ENCODE measurements at regions not wholly inside any gene's neighbourhood (a gene's known extent, or its start where the extent isn't known, plus 50 kb on each side); places are given as distances from the start of the nearest gene placed in this dataset.

- no peak overlapping the region for H2BK5ac ChIP-seq (ENCODE audit: low read length)
- H4K91ac ChIP-seq (ENCODE audit: low read depth, low read length, poor library complexity): no peak overlapping the region
- H3K79me1 ChIP-seq (ENCODE audit: low read depth, low read length): peaks cover 8% of the 10 kb centered on the region
- peaks cover 0 to 12% of the 10 kb centered on the region in 2 donors for H3K4me1 ChIP-seq (ENCODE audit: control insufficient read depth in 2 of 2, insufficient read depth in 1 of 2, low read depth in 1 of 2, low read length in 2 of 2)
- H3K23ac ChIP-seq (ENCODE audit: low read depth, low read length, poor library complexity): no peak overlapping the region
- DNase-seq (ENCODE audit: low spot score): no peak
- no peak overlapping the region for H3K4ac ChIP-seq (ENCODE audit: low read length)
- peaks cover 21 to 22% of the 10 kb centered on the region in 2 donors for H3K9me3 ChIP-seq (replicated peaks in 1 of 2; ENCODE audit: control insufficient read depth in 2 of 2, insufficient read depth in 1 of 2, low read depth in 1 of 2, low read length in 2 of 2)
- H2BK15ac ChIP-seq (ENCODE audit: low read length): no peak overlapping the region
- no peak overlapping the region for H2AK5ac ChIP-seq (ENCODE audit: low read depth, low read length)
- H4K8ac ChIP-seq (ENCODE audit: low read depth, low read length): no peak overlapping the region
- no peak overlapping the region for H3K14ac ChIP-seq (ENCODE audit: low read length)
- H3K4me2 ChIP-seq (ENCODE audit: insufficient read depth, low read length, poor library complexity, severe bottlenecking): no peak overlapping the region
- no peak overlapping the region for H2BK12ac ChIP-seq (ENCODE audit: low read length)
- no CpG with 5 or more reads among the region's 3 CpGs for WGBS, 2 donors (ENCODE audit: extremely low coverage in 2 of 2, insufficient read length in 2 of 2, insufficient replicate concordance in 1 of 2)
- H2AFZ ChIP-seq (ENCODE audit: low read length): no peak overlapping the region
- peak overlapping the region; percentile 32 for H2BK120ac ChIP-seq (ENCODE audit: low read depth, low read length)
- peaks cover 22 to 55% of the 10 kb centered on the region in 2 donors for H3K36me3 ChIP-seq (replicated peaks in 1 of 2; ENCODE audit: control insufficient read depth in 2 of 2, insufficient read depth in 2 of 2, low read length in 2 of 2)
- no peaks in the 10 kb centered on the region for H3K27me3 ChIP-seq (ENCODE audit: control insufficient read depth in 3 of 3, insufficient read depth in 3 of 3, low read depth in 1 of 3, low read length in 3 of 3)
- H3K9ac ChIP-seq (ENCODE audit: low read depth, low read length, poor library complexity): no peak overlapping the region
- H3K18ac ChIP-seq (ENCODE audit: low read length): peak overlapping the region; percentile 38
- H3K27ac ChIP-seq (replicated peaks; ENCODE audit: low read length): peak overlapping the region; percentile 12
- H3K4me3 ChIP-seq (ENCODE audit: low read length in 2 of 2): no peak overlapping the region
These were observed 256.7 kb downstream of the HAUS1 start for GRCh38 chr18:46360866-46361265.

GRCh38 chr18:46362533-46362932 is 258.3 kb downstream of the HAUS1 start:
- no peak overlapping the region for H2BK120ac ChIP-seq (ENCODE audit: low read depth, low read length)
- H3K9me3 ChIP-seq (replicated peaks in 1 of 2; ENCODE audit: control insufficient read depth in 2 of 2, insufficient read depth in 1 of 2, low read depth in 1 of 2, low read length in 2 of 2): peaks cover 21 to 22% of the 10 kb centered on the region in 2 donors
- H2AFZ ChIP-seq (ENCODE audit: low read length): no peak overlapping the region
- no peak overlapping the region for H3K14ac ChIP-seq (ENCODE audit: low read length)
- H3K36me3 ChIP-seq (replicated peaks in 1 of 2; ENCODE audit: control insufficient read depth in 2 of 2, insufficient read depth in 2 of 2, low read length in 2 of 2): peaks cover 17 to 38% of the 10 kb centered on the region in 2 donors
- H3K4me2 ChIP-seq (ENCODE audit: insufficient read depth, low read length, poor library complexity, severe bottlenecking): no peak overlapping the region
- no peak overlapping the region for H4K91ac ChIP-seq (ENCODE audit: low read depth, low read length, poor library complexity)
- H3K4ac ChIP-seq (ENCODE audit: low read length): no peak overlapping the region
- no peak overlapping the region for H2BK5ac ChIP-seq (ENCODE audit: low read length)
- H3K4me1 ChIP-seq (ENCODE audit: control insufficient read depth in 2 of 2, insufficient read depth in 1 of 2, low read depth in 1 of 2, low read length in 2 of 2): peaks cover 0 to 12% of the 10 kb centered on the region in 2 donors
- H3K27ac ChIP-seq (replicated peaks; ENCODE audit: low read length): no peak overlapping the region
- H3K27me3 ChIP-seq (ENCODE audit: control insufficient read depth in 3 of 3, insufficient read depth in 3 of 3, low read depth in 1 of 3, low read length in 3 of 3): no peaks in the 10 kb centered on the region
- no peak overlapping the region for H4K8ac ChIP-seq (ENCODE audit: low read depth, low read length)
- no peak overlapping the region for H3K4me3 ChIP-seq (ENCODE audit: low read length in 2 of 2)
- DNase-seq (ENCODE audit: low spot score): no peak
- H2AK5ac ChIP-seq (ENCODE audit: low read depth, low read length): no peak overlapping the region
- no peak overlapping the region for H3K18ac ChIP-seq (ENCODE audit: low read length)
- H3K79me1 ChIP-seq (ENCODE audit: low read depth, low read length): peaks cover 8% of the 10 kb centered on the region
- no peak overlapping the region for H2BK15ac ChIP-seq (ENCODE audit: low read length)
- no peak overlapping the region for H3K9ac ChIP-seq (ENCODE audit: low read depth, low read length, poor library complexity)
- no peak overlapping the region for H2BK12ac ChIP-seq (ENCODE audit: low read length)
- no peak overlapping the region for H3K23ac ChIP-seq (ENCODE audit: low read depth, low read length, poor library complexity)
- WGBS, 2 donors (ENCODE audit: extremely low coverage in 2 of 2, insufficient read length in 2 of 2, insufficient replicate concordance in 1 of 2): no CpG with 5 or more reads among the region's 4 CpGs

- H3K4me3 ChIP-seq (ENCODE audit: low read length in 2 of 2): no peak overlapping the region
- no peak overlapping the region for H2AK5ac ChIP-seq (ENCODE audit: low read depth, low read length)
- H4K91ac ChIP-seq (ENCODE audit: low read depth, low read length, poor library complexity): no peak overlapping the region
- peaks cover 10 to 18% of the 10 kb centered on the region in 2 donors for H3K9me3 ChIP-seq (replicated peaks in 1 of 2; ENCODE audit: control insufficient read depth in 2 of 2, insufficient read depth in 1 of 2, low read depth in 1 of 2, low read length in 2 of 2)
- no peak overlapping the region for H2BK12ac ChIP-seq (ENCODE audit: low read length)
- H3K23ac ChIP-seq (ENCODE audit: low read depth, low read length, poor library complexity): no peak overlapping the region
- H3K27me3 ChIP-seq (ENCODE audit: control insufficient read depth in 3 of 3, insufficient read depth in 3 of 3, low read depth in 1 of 3, low read length in 3 of 3): no peaks in the 10 kb centered on the region
- no peak overlapping the region for H3K4me2 ChIP-seq (ENCODE audit: insufficient read depth, low read length, poor library complexity, severe bottlenecking)
- no peak overlapping the region for H3K27ac ChIP-seq (replicated peaks; ENCODE audit: low read length)
- no peak overlapping the region for H3K18ac ChIP-seq (ENCODE audit: low read length)
- H2BK120ac ChIP-seq (ENCODE audit: low read depth, low read length): no peak overlapping the region
- no peak overlapping the region for H2BK5ac ChIP-seq (ENCODE audit: low read length)
- no peak overlapping the region for H2AFZ ChIP-seq (ENCODE audit: low read length)
- H3K4me1 ChIP-seq (ENCODE audit: control insufficient read depth in 2 of 2, insufficient read depth in 1 of 2, low read depth in 1 of 2, low read length in 2 of 2): peaks cover 0 to 12% of the 10 kb centered on the region in 2 donors
- H3K9ac ChIP-seq (ENCODE audit: low read depth, low read length, poor library complexity): no peak overlapping the region
- H3K14ac ChIP-seq (ENCODE audit: low read length): no peak overlapping the region
- no CpG with 5 or more reads among the region's 5 CpGs for WGBS, 2 donors (ENCODE audit: extremely low coverage in 2 of 2, insufficient read length in 2 of 2, insufficient replicate concordance in 1 of 2)
- no peak for DNase-seq (ENCODE audit: low spot score)
- H3K36me3 ChIP-seq (replicated peaks in 1 of 2; ENCODE audit: control insufficient read depth in 2 of 2, insufficient read depth in 2 of 2, low read length in 2 of 2): peaks cover 13 to 23% of the 10 kb centered on the region in 2 donors
- no peak overlapping the region for H4K8ac ChIP-seq (ENCODE audit: low read depth, low read length)
- H3K79me1 ChIP-seq (ENCODE audit: low read depth, low read length): peaks cover 5% of the 10 kb centered on the region
- no peak overlapping the region for H2BK15ac ChIP-seq (ENCODE audit: low read length)
- H3K4ac ChIP-seq (ENCODE audit: low read length): no peak overlapping the region
These were observed 259.9 kb downstream of the HAUS1 start for GRCh38 chr18:46364048-46364447.

- peaks cover 8 to 20% of the 10 kb centered on the region in 2 donors for H3K36me3 ChIP-seq (replicated peaks in 1 of 2; ENCODE audit: control insufficient read depth in 2 of 2, insufficient read depth in 2 of 2, low read length in 2 of 2)
- no peak overlapping the region for H2AK5ac ChIP-seq (ENCODE audit: low read depth, low read length)
- no peak for DNase-seq (ENCODE audit: low spot score)
- H3K4me2 ChIP-seq (ENCODE audit: insufficient read depth, low read length, poor library complexity, severe bottlenecking): no peak overlapping the region
- no peak overlapping the region for H2BK15ac ChIP-seq (ENCODE audit: low read length)
- H3K9ac ChIP-seq (ENCODE audit: low read depth, low read length, poor library complexity): no peak overlapping the region
- H2BK120ac ChIP-seq (ENCODE audit: low read depth, low read length): no peak overlapping the region
- H3K14ac ChIP-seq (ENCODE audit: low read length): no peak overlapping the region
- no peak overlapping the region for H2BK12ac ChIP-seq (ENCODE audit: low read length)
- H3K4me3 ChIP-seq (ENCODE audit: low read length in 2 of 2): no peak overlapping the region
- no peak overlapping the region for H3K23ac ChIP-seq (ENCODE audit: low read depth, low read length, poor library complexity)
- no peak overlapping the region for H3K4ac ChIP-seq (ENCODE audit: low read length)
- no peak overlapping the region for H3K18ac ChIP-seq (ENCODE audit: low read length)
- H2AFZ ChIP-seq (ENCODE audit: low read length): no peak overlapping the region
- H3K79me1 ChIP-seq (ENCODE audit: low read depth, low read length): peaks cover 2% of the 10 kb centered on the region
- no peak overlapping the region for H3K27ac ChIP-seq (replicated peaks; ENCODE audit: low read length)
- no peak overlapping the region for H4K8ac ChIP-seq (ENCODE audit: low read depth, low read length)
- no CpG with 5 or more reads among the region's 4 CpGs for WGBS, 2 donors (ENCODE audit: extremely low coverage in 2 of 2, insufficient read length in 2 of 2, insufficient replicate concordance in 1 of 2)
- H2BK5ac ChIP-seq (ENCODE audit: low read length): no peak overlapping the region
- no peak overlapping the region for H4K91ac ChIP-seq (ENCODE audit: low read depth, low read length, poor library complexity)
- peaks cover 0 to 3% of the 10 kb centered on the region in 2 donors for H3K4me1 ChIP-seq (ENCODE audit: control insufficient read depth in 2 of 2, insufficient read depth in 1 of 2, low read depth in 1 of 2, low read length in 2 of 2)
- no peaks in the 10 kb centered on the region for H3K27me3 ChIP-seq (ENCODE audit: control insufficient read depth in 3 of 3, insufficient read depth in 3 of 3, low read depth in 1 of 3, low read length in 3 of 3)
- H3K9me3 ChIP-seq (replicated peaks in 1 of 2; ENCODE audit: control insufficient read depth in 2 of 2, insufficient read depth in 1 of 2, low read depth in 1 of 2, low read length in 2 of 2): peaks cover 0 to 6% of the 10 kb centered on the region in 2 donors
These were observed 262.0 kb downstream of the HAUS1 start for GRCh38 chr18:46366201-46366600.
